Parathyroid adenoma (tissue), 2 donors: ENCODE measurements at regions not wholly inside any gene's neighbourhood (a gene's known extent, or its start where the extent isn't known, plus 50 kb on each side); places are given as distances from the start of the nearest gene placed in this dataset.

Experiments used
- H2AFZ ChIP-seq: fragments of 300-600 bp; sonication (generic); one replicate; pipeline ENCODE4 v1.7.0; 2017; ENCODE audit warnings: antibody characterized with exemption, mild to moderate bottlenecking
- H3K27ac ChIP-seq: fragments of 300-600 bp; sonication (generic); one replicate; pipeline ENCODE4 v1.7.0; 2017
- H3K27me3 ChIP-seq: fragments of 300-600 bp; sonication (generic); one replicate; pipeline ENCODE4 v1.7.0; 2017; ENCODE audit warnings: low read length; ENCODE audit not compliant: control insufficient read depth, insufficient read depth
- H3K36me3 ChIP-seq: fragments of 300-600 bp; sonication (generic); one replicate; pipeline ENCODE4 v1.7.0; 2017; ENCODE audit warnings: low read length; ENCODE audit not compliant: control insufficient read depth, insufficient read depth
- H3K4me1 ChIP-seq: fragments of 300-600 bp; sonication (generic); one replicate; pipeline ENCODE4 v1.7.0; 2017; ENCODE audit warnings: control low read depth
- H3K4me2 ChIP-seq: fragments of 300-600 bp; sonication (generic); one replicate; pipeline ENCODE4 v1.7.0; 2017; ENCODE audit warnings: low read length
- H3K4me3 ChIP-seq: fragments of 300-600 bp; sonication (generic); one replicate; pipeline ENCODE4 v1.7.0; 2017; ENCODE audit warnings: low read depth, low read length
- H3K79me2 ChIP-seq: fragments of 300-600 bp; sonication (generic); one replicate; pipeline ENCODE4 v1.7.0; 2017; ENCODE audit warnings: control low read depth
- H3K9ac ChIP-seq: fragments of 300-600 bp; sonication (generic); one replicate; pipeline ENCODE4 v1.7.0; 2017; ENCODE audit warnings: mild to moderate bottlenecking
- H3K9me3 ChIP-seq: fragments of 300-600 bp; sonication (generic); one replicate; pipeline ENCODE4 v1.7.0; 2017; ENCODE audit warnings: low read length; ENCODE audit not compliant: control insufficient read depth
- TF ChIP-seq, protein P1 (sequence below): fragments of 300-600 bp; sonication (generic); IDR thresholded peaks from one replicate; pipeline ENCODE4 v1.7.0; 2017; ENCODE audit warnings: antibody characterized with exemption, mild to moderate bottlenecking
- donor health status: primary hyperparathyroidism.

DNA sequence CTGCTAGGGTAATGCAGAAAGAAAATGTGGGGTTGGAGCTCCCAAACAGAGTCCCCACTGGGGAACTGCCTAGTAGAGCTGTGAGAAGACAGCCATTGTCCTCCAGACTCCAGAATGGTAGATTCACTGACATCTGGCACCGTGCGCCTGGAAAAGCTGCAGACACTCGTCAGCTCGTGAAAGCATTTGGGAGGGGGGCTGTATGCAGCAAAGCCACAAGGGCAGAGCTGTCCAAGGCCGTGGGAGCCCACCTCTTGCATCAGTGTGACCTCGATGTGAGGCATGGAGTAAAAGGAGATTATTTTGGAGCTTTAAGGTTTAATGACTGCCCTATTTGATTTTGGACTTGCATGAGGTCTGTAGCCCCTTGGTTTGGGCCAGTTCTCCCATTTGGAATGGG, 242.9 kb downstream of the VGLL3 start:
- TF ChIP-seq, protein P1, sequence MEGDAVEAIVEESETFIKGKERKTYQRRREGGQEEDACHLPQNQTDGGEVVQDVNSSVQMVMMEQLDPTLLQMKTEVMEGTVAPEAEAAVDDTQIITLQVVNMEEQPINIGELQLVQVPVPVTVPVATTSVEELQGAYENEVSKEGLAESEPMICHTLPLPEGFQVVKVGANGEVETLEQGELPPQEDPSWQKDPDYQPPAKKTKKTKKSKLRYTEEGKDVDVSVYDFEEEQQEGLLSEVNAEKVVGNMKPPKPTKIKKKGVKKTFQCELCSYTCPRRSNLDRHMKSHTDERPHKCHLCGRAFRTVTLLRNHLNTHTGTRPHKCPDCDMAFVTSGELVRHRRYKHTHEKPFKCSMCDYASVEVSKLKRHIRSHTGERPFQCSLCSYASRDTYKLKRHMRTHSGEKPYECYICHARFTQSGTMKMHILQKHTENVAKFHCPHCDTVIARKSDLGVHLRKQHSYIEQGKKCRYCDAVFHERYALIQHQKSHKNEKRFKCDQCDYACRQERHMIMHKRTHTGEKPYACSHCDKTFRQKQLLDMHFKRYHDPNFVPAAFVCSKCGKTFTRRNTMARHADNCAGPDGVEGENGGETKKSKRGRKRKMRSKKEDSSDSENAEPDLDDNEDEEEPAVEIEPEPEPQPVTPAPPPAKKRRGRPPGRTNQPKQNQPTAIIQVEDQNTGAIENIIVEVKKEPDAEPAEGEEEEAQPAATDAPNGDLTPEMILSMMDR = no peak
- H3K4me1 ChIP-seq = no peaks in the 10 kb centered on the region
- no peak overlapping the region for H3K4me3 ChIP-seq
- H3K9ac ChIP-seq = no peak overlapping the region
- H3K4me2 ChIP-seq = no peak overlapping the region
- H2AFZ ChIP-seq = no peak overlapping the region
- no peaks in the 10 kb centered on the region for H3K9me3 ChIP-seq
- H3K36me3 ChIP-seq = no peaks in the 10 kb centered on the region
- no peak overlapping the region for H3K27ac ChIP-seq
- no peaks in the 10 kb centered on the region for H3K27me3 ChIP-seq
- H3K79me2 ChIP-seq = no peaks in the 10 kb centered on the region

DNA sequence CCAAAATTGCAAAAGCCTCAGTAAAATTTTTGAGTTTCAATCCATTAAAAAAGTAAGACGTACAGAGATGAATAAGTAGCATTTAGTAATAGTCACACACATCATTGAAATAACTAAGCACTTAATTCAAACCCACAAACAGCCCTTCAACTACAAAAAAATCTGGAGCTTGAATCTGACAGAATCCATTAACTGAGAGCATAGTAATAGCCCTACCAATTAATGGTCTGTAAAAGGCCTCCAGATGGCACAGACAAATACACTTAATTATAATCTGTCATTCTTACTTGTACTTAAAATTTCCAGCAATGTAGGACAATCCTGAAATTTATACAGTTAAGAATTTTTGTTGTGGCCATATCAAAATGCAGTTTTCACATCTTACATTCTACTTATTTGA, 246.9 kb downstream of the VGLL3 start:
- Histone ChIP-seq H3K9ac (no peak overlapping the region), H3K4me1 (no peaks in the 10 kb centered on the region), H3K36me3 (no peaks in the 10 kb centered on the region), H2AFZ (no peak overlapping the region), H3K4me3 (no peak overlapping the region), H3K9me3 (no peaks in the 10 kb centered on the region), H3K4me2 (no peak overlapping the region), H3K27ac (no peak overlapping the region), H3K27me3 (no peaks in the 10 kb centered on the region), H3K79me2 (no peaks in the 10 kb centered on the region)
- TF ChIP-seq, protein P1 = no peak

DNA sequence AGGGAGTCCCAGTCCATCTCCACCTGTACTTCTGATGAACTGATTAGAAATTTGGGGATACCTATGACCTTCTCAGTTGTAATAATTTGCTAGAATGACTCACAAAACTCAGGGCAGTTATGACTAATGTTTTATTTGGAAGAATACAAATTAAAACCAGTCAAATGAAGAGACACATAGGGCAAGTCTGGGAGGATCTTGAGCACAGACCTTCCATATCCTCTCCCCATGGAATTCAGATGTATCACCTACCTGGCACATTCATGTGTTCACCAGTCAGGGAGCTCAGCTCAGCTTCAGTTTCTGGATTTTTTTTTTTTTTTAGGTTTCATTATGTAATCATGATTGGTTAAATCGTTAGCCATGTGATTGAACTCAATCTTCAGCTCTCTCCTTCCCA, 247.7 kb downstream of the VGLL3 start:
- Histone ChIP-seq H3K36me3 (no peaks in the 10 kb centered on the region), H3K9me3 (no peaks in the 10 kb centered on the region), H3K27me3 (no peaks in the 10 kb centered on the region), H3K4me1 (no peaks in the 10 kb centered on the region), H3K4me3 (no peak overlapping the region), H3K27ac (no peak overlapping the region), H3K9ac (no peak overlapping the region), H2AFZ (no peak overlapping the region), H3K79me2 (no peaks in the 10 kb centered on the region), H3K4me2 (no peak overlapping the region)
- TF ChIP-seq, protein P1 = no peak

DNA sequence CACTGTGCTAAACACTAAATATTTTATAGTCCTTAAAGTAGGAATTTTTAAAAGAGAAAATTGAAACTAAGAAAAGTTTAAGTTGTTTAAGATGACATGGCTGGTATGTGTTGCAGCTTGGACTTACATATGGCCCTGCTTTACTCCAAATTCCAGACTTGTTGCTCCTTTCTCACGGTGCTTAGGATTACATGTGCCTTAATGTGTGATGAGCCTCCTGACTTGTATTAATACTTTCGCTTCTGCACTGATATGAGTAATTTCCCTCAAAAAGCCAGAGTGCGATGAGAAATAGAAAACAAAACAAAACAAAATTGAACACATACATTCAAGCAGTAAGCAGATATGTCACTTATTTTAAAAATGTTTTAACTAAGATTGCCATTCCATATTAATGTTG, 250.2 kb downstream of the VGLL3 start:
- H3K4me1 ChIP-seq = no peaks in the 10 kb centered on the region
- no peak overlapping the region for H3K4me2 ChIP-seq
- no peaks in the 10 kb centered on the region for H3K36me3 ChIP-seq
- H3K27ac ChIP-seq = no peak overlapping the region
- no peaks in the 10 kb centered on the region for H3K27me3 ChIP-seq
- TF ChIP-seq, protein P1 = no peak
- H3K9me3 ChIP-seq = no peaks in the 10 kb centered on the region
- H3K79me2 ChIP-seq = no peaks in the 10 kb centered on the region
- H3K4me3 ChIP-seq = no peak overlapping the region
- H2AFZ ChIP-seq = no peak overlapping the region
- no peak overlapping the region for H3K9ac ChIP-seq

DNA sequence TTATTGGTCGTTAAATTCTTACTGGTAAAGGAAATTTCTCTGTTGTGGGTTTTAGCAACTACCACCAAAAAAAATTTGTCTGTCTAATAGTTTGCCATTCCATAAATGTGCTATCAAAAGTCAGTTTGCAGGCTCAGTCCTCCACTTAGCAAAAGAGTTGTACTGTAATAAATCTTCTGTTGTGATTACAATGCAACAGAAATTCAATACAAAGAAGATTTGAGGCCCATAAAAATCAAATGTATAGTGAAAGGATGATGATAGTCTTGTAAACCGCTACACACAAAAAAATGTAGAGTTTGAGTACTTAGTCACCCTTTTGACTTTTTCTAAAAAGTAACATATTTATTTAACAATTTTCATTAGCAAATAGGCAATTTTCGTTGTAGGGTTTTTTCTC, 251.7 kb downstream of the VGLL3 start:
- H3K9me3 ChIP-seq = no peaks in the 10 kb centered on the region
- H3K9ac ChIP-seq = no peak overlapping the region
- H3K27me3 ChIP-seq = no peaks in the 10 kb centered on the region
- no peak overlapping the region for H2AFZ ChIP-seq
- TF ChIP-seq, protein P1 = no peak
- H3K27ac ChIP-seq = no peak overlapping the region
- no peak overlapping the region for H3K4me3 ChIP-seq
- no peaks in the 10 kb centered on the region for H3K79me2 ChIP-seq
- no peaks in the 10 kb centered on the region for H3K36me3 ChIP-seq
- H3K4me1 ChIP-seq = no peaks in the 10 kb centered on the region
- no peak overlapping the region for H3K4me2 ChIP-seq
